ENCODE measurements at regions not wholly inside any gene's neighbourhood (a gene's known extent, or its start where the extent isn't known, plus 50 kb on each side); places are given as distances from the start of the nearest gene placed in this dataset.

DNA sequence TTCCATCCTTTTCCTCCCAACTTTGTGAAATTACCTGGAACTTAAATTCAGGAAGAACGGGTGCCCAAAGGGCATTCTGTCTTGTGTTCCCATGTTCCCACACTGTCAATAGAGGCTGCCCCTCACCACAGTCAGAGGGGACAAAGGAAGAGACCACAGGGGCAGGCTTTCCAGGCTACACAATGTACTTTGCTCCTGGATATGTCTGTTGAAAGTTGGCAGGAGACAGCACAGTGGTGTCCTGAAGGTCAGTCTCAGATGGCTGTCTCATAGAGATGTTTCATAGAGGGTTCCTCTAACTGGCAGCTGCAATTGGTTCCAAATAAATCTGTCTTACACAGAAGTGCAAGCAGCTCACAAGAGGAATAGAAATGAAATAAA lies 107.8 kb upstream of the TGFBR2 start:
- Histone ChIP-seq H3K36me3 (no peaks in the 10 kb centered on the region), H3K4me1 (no peaks in the 10 kb centered on the region), H3K27me3 (no peaks in the 10 kb centered on the region), H3K9me3 (no peaks in the 10 kb centered on the region), H3K4me3 (ENCODE audit: low read depth, low read length) (no peak overlapping the region)
- TF ChIP-seq, protein P1, sequence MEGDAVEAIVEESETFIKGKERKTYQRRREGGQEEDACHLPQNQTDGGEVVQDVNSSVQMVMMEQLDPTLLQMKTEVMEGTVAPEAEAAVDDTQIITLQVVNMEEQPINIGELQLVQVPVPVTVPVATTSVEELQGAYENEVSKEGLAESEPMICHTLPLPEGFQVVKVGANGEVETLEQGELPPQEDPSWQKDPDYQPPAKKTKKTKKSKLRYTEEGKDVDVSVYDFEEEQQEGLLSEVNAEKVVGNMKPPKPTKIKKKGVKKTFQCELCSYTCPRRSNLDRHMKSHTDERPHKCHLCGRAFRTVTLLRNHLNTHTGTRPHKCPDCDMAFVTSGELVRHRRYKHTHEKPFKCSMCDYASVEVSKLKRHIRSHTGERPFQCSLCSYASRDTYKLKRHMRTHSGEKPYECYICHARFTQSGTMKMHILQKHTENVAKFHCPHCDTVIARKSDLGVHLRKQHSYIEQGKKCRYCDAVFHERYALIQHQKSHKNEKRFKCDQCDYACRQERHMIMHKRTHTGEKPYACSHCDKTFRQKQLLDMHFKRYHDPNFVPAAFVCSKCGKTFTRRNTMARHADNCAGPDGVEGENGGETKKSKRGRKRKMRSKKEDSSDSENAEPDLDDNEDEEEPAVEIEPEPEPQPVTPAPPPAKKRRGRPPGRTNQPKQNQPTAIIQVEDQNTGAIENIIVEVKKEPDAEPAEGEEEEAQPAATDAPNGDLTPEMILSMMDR (IDR thresholded peaks at IDR 0.05; ENCODE audit: low read depth, low read length), result no peak
- DNase-seq, result no peak

DNA sequence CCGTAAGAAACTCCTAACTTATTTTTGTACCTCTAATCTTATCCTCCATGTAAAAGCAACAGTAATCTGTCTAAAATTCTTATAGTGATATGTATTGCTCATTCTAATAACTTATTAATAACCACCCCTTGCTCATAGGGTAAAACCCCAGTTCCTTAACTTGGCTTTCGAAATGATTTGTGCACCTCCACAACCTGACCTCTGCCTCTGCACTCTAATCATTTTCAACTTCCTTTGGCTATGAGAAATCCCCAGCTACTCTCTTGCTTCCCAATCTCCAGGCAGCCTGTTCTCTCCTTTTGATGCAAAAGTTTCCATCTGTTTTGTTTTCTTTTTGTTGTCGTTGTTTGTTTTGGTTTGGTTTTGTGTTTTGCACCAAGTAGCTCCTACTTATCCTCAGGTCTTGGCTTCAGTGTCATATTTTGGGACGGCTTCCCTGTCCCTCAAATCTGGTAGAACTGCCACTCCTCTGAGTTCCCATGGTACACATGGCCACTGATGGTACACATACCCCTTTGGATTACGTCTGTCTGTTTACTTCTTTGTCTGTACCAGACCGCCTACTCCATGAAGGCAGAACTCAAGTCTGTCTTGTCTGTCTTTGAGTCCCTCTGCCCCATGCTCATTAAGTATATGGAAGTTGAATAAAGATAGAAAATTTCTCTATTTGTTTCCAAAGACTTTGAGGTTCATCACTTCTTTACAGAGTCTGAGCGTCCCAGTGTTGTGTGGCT lies 105.6 kb upstream of the TGFBR2 start:
- no peak for DNase-seq
- H3K36me3 ChIP-seq, result no peaks in the 10 kb centered on the region
- TF ChIP-seq, protein P1 (IDR thresholded peaks at IDR 0.05; ENCODE audit: low read depth, low read length), result no peak
- H3K4me3 ChIP-seq (ENCODE audit: low read depth, low read length), result no peak overlapping the region
- H3K27me3 ChIP-seq, result no peaks in the 10 kb centered on the region
- no peaks in the 10 kb centered on the region for H3K9me3 ChIP-seq
- no peaks in the 10 kb centered on the region for H3K4me1 ChIP-seq

DNA sequence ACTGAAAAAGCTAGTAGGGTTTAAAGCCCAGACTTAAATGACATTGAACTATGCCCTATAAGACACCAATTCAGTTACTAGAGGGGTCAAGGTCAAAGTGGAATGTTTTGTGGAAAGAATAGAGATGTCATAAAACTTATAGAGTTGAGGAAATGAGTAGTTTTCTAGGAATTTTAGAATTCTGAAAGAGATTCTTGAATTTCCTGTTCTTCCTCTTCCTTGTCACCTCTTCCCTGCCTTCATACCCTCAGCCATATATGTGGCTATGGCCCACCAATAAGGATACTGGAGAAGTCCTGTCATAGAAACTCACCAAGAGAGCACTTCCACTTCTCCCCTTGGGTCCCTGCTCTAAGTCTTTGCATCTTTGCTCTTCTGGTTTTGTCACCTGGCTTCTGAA lies 104.9 kb upstream of the TGFBR2 start:
- no peaks in the 10 kb centered on the region for H3K27me3 ChIP-seq
- H3K9me3 ChIP-seq, result no peaks in the 10 kb centered on the region
- H3K36me3 ChIP-seq, result no peaks in the 10 kb centered on the region
- H3K4me1 ChIP-seq, result no peaks in the 10 kb centered on the region
- no peak overlapping the region for H3K4me3 ChIP-seq (ENCODE audit: low read depth, low read length)
- TF ChIP-seq, protein P1 (IDR thresholded peaks at IDR 0.05; ENCODE audit: low read depth, low read length), result no peak
- DNase-seq, result no peak

DNA sequence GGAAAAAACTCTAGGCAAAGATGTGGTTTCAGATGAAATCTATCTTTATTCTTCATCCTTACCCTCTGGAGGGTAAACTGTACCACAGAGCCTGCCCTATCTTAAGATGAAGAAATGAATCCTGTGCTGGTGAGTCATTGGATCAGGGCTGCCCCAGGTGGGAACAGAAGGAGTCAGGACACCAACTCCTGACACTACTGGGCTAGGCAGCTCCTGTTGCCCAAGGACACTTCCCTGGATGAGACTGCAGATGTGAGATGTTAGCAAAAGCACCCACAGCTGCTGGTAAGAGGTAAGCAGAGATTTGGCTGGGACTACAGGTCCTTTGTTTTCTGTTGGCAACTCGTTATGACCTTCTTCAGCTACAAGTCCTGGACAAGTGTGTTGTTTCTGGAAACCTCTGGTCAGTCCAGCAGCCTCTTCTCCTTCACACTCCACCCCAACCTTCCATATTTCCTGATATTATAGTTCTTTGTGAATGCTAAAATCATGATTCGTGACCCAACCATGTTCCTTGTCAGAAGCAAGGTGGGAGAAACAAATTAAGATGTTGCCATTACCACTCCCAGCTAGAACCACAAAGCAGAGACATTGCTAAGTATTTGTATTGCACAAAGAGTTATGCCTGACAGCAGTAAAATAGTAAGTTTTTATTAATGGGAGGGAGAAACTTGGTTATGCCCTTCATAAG lies 104.2 kb upstream of the TGFBR2 start:
- Histone ChIP-seq H3K4me1 (no peaks in the 10 kb centered on the region), H3K4me3 (ENCODE audit: low read depth, low read length) (no peak overlapping the region), H3K36me3 (no peaks in the 10 kb centered on the region), H3K9me3 (no peaks in the 10 kb centered on the region), H3K27me3 (no peaks in the 10 kb centered on the region)
- no peak for DNase-seq
- TF ChIP-seq, protein P1 (IDR thresholded peaks at IDR 0.05; ENCODE audit: low read depth, low read length), result no peak

DNA sequence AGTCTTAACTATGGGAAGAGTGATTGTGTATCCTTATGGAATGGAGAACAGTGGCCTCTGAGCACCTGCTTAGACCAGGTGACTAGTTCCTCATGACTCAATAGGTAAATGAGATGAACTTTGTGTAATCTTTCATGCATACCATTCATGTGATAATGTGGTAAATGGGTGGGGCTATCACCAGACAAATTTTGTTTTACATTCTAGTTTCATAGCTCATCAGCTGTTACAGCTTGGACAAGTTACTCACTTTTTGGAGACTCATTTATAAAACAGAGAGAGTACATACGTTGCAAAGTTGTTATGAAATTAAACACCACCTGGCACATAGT lies 103.7 kb upstream of the TGFBR2 start:
- Histone ChIP-seq H3K27me3 (no peaks in the 10 kb centered on the region), H3K4me3 (ENCODE audit: low read depth, low read length) (no peak overlapping the region), H3K4me1 (no peaks in the 10 kb centered on the region), H3K36me3 (no peaks in the 10 kb centered on the region), H3K9me3 (no peaks in the 10 kb centered on the region)
- DNase-seq, result no peak
- TF ChIP-seq, protein P1 (IDR thresholded peaks at IDR 0.05; ENCODE audit: low read depth, low read length), result no peak

DNA sequence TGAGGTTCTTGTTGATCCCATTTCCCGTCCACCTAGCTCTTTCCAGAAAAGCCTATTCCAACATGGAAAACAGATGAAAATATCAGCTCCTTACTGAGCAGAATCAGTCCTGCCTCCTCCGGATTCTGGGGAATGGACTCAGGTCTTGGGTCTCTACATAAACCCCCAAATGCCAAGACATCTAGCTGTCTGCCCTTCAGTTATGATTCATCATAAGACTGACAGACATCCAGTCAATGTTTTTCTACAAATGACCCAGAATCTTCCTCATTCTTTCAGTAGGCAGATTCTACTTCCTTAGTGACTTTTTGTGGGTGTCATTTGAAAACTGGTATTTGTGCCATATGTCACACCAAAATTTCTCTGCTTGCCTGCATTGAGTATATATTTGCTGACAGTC lies 103.0 kb upstream of the TGFBR2 start:
- TF ChIP-seq, protein P1 (IDR thresholded peaks at IDR 0.05; ENCODE audit: low read depth, low read length), result no peak
- Histone ChIP-seq H3K4me1 (no peaks in the 10 kb centered on the region), H3K4me3 (ENCODE audit: low read depth, low read length) (no peak overlapping the region), H3K27me3 (no peaks in the 10 kb centered on the region), H3K9me3 (no peaks in the 10 kb centered on the region), H3K36me3 (no peaks in the 10 kb centered on the region)
- no peak for DNase-seq
